ENCODE measurements at regions not wholly inside any gene's neighbourhood (a gene's known extent, or its start where the extent isn't known, plus 50 kb on each side); places are given as distances from the start of the nearest gene placed in this dataset.

DNA sequence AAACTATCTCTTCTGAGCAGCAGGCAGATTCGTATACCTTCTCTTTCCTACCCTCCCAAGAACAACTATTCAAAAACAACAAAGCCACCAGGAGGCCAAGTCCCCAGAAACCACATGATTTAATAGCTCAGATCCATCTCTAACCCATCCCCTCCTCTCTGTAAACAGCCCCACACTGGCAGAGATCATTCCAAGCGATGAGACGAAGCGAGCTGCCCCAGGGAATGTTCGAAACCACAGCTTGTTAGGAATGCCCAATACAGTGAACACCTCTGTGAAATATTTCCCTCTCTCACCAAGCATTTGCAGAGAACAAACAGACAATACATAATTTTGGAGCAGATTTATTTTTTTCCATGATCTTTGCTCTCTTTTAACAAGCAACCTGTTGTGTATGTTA, 231.8 kb downstream of the SOD2 start:
- no peak for FAIRE-seq
- DNase-seq (ENCODE audit: insufficient read length, low spot score), result no peak
- TF ChIP-seq, protein P1, sequence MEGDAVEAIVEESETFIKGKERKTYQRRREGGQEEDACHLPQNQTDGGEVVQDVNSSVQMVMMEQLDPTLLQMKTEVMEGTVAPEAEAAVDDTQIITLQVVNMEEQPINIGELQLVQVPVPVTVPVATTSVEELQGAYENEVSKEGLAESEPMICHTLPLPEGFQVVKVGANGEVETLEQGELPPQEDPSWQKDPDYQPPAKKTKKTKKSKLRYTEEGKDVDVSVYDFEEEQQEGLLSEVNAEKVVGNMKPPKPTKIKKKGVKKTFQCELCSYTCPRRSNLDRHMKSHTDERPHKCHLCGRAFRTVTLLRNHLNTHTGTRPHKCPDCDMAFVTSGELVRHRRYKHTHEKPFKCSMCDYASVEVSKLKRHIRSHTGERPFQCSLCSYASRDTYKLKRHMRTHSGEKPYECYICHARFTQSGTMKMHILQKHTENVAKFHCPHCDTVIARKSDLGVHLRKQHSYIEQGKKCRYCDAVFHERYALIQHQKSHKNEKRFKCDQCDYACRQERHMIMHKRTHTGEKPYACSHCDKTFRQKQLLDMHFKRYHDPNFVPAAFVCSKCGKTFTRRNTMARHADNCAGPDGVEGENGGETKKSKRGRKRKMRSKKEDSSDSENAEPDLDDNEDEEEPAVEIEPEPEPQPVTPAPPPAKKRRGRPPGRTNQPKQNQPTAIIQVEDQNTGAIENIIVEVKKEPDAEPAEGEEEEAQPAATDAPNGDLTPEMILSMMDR (IDR thresholded peaks at IDR 0.05; ENCODE audit: insufficient read depth, missing control alignments), result no peak

DNA sequence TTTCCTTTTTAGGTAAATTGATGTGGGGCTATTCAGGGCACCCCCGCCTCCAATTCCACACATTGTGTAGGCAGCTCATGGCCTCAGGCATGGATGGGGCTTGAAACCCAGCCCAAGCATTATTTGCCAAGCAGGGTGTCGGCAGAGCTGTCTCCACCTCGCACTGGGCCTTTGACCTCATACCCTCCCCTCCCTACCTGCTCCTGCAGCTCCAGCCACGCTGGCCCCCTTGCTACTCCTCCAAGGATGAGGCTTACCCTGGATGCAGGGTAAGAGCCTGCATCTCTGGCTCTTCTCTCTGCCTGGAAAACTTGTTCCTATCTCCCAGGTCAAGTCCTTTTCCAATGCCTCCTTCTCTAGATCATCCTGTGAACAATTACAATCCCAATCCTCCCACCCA, 232.6 kb downstream of the SOD2 start:
- FAIRE-seq (no peak), DNase-seq (ENCODE audit: insufficient read length, low spot score) (no peak)
- TF ChIP-seq, protein P1 (IDR thresholded peaks at IDR 0.05; ENCODE audit: insufficient read depth, missing control alignments), result no peak

DNA sequence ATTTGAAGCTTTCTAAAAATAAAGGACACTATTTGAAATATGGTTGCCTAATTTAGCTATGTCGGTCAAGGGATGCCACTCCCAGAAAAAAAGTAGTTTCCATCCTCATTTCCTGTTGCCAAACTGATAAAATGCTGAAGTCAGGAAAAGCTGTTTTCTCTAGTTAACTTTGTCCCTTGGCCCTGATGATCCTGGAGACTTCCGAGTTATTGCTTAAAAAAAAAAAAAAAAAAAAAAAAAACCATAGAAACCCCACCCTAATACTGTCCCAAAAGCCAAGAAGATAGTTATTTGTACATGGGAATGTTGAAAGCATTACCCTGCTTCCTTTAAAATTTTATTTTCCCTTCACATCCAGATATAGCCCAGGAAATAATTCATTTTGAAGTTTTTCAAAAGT, 236.7 kb downstream of the SOD2 start:
- TF ChIP-seq, protein P1 (IDR thresholded peaks at IDR 0.05; ENCODE audit: insufficient read depth, missing control alignments), result no peak
- FAIRE-seq (no peak), DNase-seq (ENCODE audit: insufficient read length, low spot score) (no peak)

DNA sequence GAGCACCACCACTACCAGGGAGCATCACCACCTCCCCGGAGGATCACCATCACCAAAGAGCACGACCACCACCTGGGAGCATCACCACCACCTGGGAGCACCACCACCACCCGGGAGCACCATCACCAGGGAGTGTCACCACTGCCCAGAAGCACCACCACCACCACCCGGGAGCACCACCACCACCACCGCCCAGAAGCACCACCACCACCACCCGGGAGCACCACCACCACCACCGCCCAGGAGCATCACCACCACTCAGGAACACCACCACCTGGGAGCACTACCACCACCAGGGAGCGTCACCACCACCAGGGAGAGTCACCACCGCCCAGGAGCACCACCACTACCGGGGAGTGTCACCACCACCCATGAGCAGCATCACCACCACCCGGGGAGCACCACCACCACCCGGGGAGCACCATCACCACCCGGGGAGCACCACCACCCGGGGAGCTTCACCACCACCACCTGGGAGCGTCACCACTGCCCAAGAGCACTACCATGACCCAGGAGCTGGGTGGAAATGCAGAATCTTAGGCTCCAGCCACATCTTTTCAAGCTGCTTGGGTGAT, 237.3 kb downstream of the SOD2 start:
- FAIRE-seq (no peak), DNase-seq (ENCODE audit: insufficient read length, low spot score) (no peak)
- TF ChIP-seq, protein P1 (IDR thresholded peaks at IDR 0.05; ENCODE audit: insufficient read depth, missing control alignments), result no peak

DNA sequence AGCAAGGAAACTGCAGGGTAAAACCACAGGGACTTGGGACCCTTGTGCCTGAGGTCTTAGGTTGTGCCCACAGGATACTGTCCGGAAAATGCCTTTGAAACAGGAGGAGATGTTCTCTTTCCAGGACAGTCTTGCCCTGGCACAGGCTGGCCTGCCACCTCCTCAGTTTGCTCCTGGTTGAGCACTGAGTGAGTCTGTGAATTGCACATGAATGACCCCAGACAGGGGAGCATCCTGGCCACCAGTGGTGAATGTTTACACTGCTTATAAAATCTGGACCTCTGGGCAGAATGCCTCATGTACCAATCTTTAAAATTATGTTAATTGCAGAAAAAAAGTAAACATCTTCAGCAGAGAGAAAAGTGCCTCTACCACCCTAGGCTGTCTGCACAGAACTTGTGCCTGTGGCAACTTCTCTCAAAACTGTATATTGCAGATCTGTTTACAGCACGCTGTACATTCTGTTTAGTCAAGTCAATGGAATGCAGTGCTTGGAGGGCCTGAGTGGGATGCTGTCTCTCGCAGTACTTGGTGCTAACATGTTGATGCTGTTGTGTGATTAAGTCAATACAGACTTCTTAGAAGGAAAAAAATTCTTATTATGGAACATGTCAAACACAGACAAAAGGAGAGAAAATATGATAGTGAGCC, 242.1 kb downstream of the SOD2 start:
- TF ChIP-seq, protein P1 (IDR thresholded peaks at IDR 0.05; ENCODE audit: insufficient read depth, missing control alignments), result no peak
- DNase-seq (ENCODE audit: insufficient read length, low spot score) (no peak), FAIRE-seq (no peak)

DNA sequence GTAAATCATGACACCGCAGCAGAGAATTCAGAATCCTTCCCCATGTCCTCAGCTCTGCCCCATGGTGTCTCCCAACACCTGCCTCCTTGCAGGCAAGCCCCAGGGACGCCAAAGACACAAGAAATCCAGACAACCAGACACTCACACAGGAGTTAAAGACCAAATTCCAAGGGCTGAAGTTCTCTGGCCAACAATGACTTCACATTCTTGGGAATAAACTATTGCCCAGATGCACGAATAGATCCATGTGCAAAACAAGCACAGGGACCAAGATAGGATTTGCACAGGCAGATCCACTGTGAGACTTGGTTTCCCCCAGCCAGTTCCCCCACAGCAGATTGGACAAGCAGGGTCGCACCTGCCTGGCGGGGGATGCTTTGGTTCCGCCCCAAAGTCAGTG, 246.7 kb downstream of the SOD2 start:
- DNase-seq (ENCODE audit: insufficient read length, low spot score) (no peak), FAIRE-seq (no peak)
- TF ChIP-seq, protein P1 (IDR thresholded peaks at IDR 0.05; ENCODE audit: insufficient read depth, missing control alignments), result no peak

DNA sequence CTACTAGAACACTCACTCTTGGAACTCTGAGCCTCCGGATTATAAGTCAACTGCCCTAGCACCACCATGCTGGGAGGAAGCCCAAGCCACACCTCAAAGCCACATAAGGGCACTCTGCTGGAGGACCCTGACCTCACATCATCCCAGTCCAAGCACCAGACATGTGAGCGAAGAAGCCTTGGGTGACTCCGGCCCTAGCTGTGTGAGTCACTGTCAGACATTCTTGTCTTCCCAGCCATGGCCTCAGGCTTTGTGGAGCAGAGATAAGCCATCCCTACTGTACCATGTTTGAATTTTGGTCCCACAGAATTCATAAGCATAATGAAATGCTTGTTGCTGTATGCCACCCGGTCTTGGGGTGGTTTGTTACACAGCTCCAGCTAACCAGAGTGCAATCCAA, 247.7 kb downstream of the SOD2 start:
- FAIRE-seq (no peak), DNase-seq (ENCODE audit: insufficient read length, low spot score) (no peak)
- TF ChIP-seq, protein P1 (IDR thresholded peaks at IDR 0.05; ENCODE audit: insufficient read depth, missing control alignments), result no peak
